Neuronal stem cell (in vitro differentiated cells): ENCODE measurements at regions not wholly inside any gene's neighbourhood (a gene's known extent, or its start where the extent isn't known, plus 50 kb on each side); places are given as distances from the start of the nearest gene placed in this dataset.
A peak's percentile ranks its signal among the peaks of the same experiment; 100 is the strongest.

Experiments used
- DNase-seq: peaks from one replicate; pipeline ENCODE4 v3.0.0-alpha.2; 2013; ENCODE audit warnings: low spot score
- H2AFZ ChIP-seq: one replicate; pipeline ENCODE4 v1.6.1; 2013; ENCODE audit warnings: mild to moderate bottlenecking, low read length, inconsistent platforms
- H2AK5ac ChIP-seq: 2 replicates; pipeline ENCODE4 v1.6.1; 2013; ENCODE audit warnings: low read depth, mild to moderate bottlenecking, inconsistent platforms, low read length, moderate library complexity, mixed read lengths
- H2BK120ac ChIP-seq: 2 replicates; pipeline ENCODE4 v1.6.1; 2013; ENCODE audit warnings: low read depth, mild to moderate bottlenecking, inconsistent platforms, low read length, moderate library complexity, mixed read lengths
- H2BK12ac ChIP-seq: one replicate; pipeline ENCODE4 v1.6.1; 2013; ENCODE audit warnings: low read length, inconsistent platforms
- H2BK15ac ChIP-seq: 2 replicates; pipeline ENCODE4 v1.6.1; 2013; ENCODE audit warnings: mild to moderate bottlenecking, low read length, inconsistent platforms, mixed read lengths
- H2BK5ac ChIP-seq: one replicate; pipeline ENCODE4 v1.6.1; 2013; ENCODE audit warnings: inconsistent platforms, mild to moderate bottlenecking, low read length, moderate library complexity
- H3K14ac ChIP-seq: one replicate; pipeline ENCODE4 v1.6.1; 2013; ENCODE audit warnings: low read length, inconsistent platforms
- H3K18ac ChIP-seq: 2 replicates; pipeline ENCODE4 v1.6.1; 2013; ENCODE audit warnings: low read length, inconsistent platforms
- H3K23ac ChIP-seq: 2 replicates; pipeline ENCODE4 v1.6.1; 2013; ENCODE audit warnings: low read depth, mild to moderate bottlenecking, mixed read lengths, low read length, inconsistent platforms; ENCODE audit not compliant: poor library complexity
- H3K27ac ChIP-seq: replicated peaks from 3 replicates; pipeline ENCODE4 v1.5.1; 2013; ENCODE audit warnings: low read length, inconsistent platforms
- H3K27me3 ChIP-seq, 3 experiments: 2 replicates each; pipeline ENCODE4 v1.6.1; 2013; ENCODE audit warnings: low read length in 3 of 3, mild to moderate bottlenecking in 2 of 3, inconsistent platforms in 1 of 3, low read depth in 1 of 3, mixed read lengths in 1 of 3, moderate library complexity in 1 of 3; ENCODE audit not compliant: control insufficient read depth in 3 of 3, insufficient read depth in 3 of 3
- H3K36me3 ChIP-seq, 2 donors: replicated peaks in 1 of 2; 2 replicates each; pipeline ENCODE4 v1.6.1; 2013; ENCODE audit warnings: low read length in 2 of 2; ENCODE audit not compliant: control insufficient read depth in 2 of 2, insufficient read depth in 2 of 2
- H3K4ac ChIP-seq: 2 replicates; pipeline ENCODE4 v1.6.1; 2013; ENCODE audit warnings: inconsistent platforms, mild to moderate bottlenecking, low read length, moderate library complexity
- H3K4me1 ChIP-seq, 2 donors: 1 replicate in 1 of 2; 2 replicates in 1 of 2; pipeline ENCODE4 v1.6.1; 2013; ENCODE audit warnings: low read length in 2 of 2, low read depth in 1 of 2; ENCODE audit not compliant: control insufficient read depth in 2 of 2, insufficient read depth in 1 of 2
- H3K4me2 ChIP-seq: one replicate; pipeline ENCODE4 v1.6.1; 2013; ENCODE audit warnings: mild to moderate bottlenecking, low read length, inconsistent platforms; ENCODE audit not compliant: insufficient read depth, poor library complexity, severe bottlenecking
- H3K4me3 ChIP-seq, 2 donors: 2 replicates each; pipeline ENCODE4 v1.5.1; 2013; ENCODE audit warnings: low read length in 2 of 2, mild to moderate bottlenecking in 2 of 2, inconsistent platforms in 1 of 2, moderate library complexity in 1 of 2
- H3K79me1 ChIP-seq: one replicate; pipeline ENCODE4 v1.6.1; 2013; ENCODE audit warnings: low read depth, mild to moderate bottlenecking, inconsistent platforms, low read length, moderate library complexity
- H3K9ac ChIP-seq: one replicate; pipeline ENCODE4 v1.6.1; 2013; ENCODE audit warnings: mild to moderate bottlenecking, low read depth, low read length, inconsistent platforms; ENCODE audit not compliant: poor library complexity
- H3K9me3 ChIP-seq, 2 donors: replicated peaks in 1 of 2; 2 replicates each; pipeline versions ENCODE3 to v1.6.1; 2013; ENCODE audit warnings: low read length in 2 of 2, mild to moderate bottlenecking in 2 of 2, inconsistent platforms in 1 of 2, low read depth in 1 of 2, mixed read lengths in 1 of 2, moderate library complexity in 1 of 2; ENCODE audit not compliant: control insufficient read depth in 2 of 2, insufficient read depth in 1 of 2
- H4K8ac ChIP-seq: one replicate; pipeline ENCODE4 v1.6.1; 2013; ENCODE audit warnings: low read depth, mild to moderate bottlenecking, inconsistent platforms, low read length, moderate library complexity
- H4K91ac ChIP-seq: one replicate; pipeline ENCODE4 v1.6.1; 2013; ENCODE audit warnings: low read length, low read depth, mild to moderate bottlenecking, inconsistent platforms; ENCODE audit not compliant: poor library complexity
- WGBS, 2 donors: extraction: QIAGEN DNeasy Blood & Tissue Kit; methylation state at CpG; one replicate each; pipeline ENCODE4 v1.1.7; 2013; ENCODE audit warnings: missing lambda C conversion rate in 2 of 2, mixed read lengths in 1 of 2; ENCODE audit not compliant: insufficient read length in 2 of 2, insufficient replicate concordance in 1 of 2; ENCODE audit errors: extremely low coverage in 2 of 2; 5-methylcytosine and 5-hydroxymethylcytosine counted together

DNA sequence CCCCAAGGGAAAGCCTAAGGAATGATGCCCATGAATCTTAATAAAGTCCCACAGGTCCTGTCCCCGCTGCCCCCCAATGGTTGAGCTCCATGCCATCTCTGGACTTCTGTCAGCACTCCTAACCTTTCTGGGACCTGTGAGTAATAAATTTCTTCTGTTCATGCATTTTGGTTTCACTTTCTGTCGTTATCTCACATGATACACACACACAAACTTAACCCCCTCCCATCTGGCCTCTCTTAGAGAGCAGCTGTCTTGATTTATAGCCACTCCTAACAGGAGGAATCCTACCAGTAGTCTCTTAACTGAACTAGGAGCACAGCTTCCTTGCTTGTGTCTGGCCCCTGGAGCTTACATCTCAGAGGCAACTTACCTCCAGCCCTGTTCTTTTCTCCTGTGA is 82.7 kb upstream of the SELENOK start:
- Histone ChIP-seq H3K9me3 (peaks cover 0 to 10% of the 10 kb centered on the region in 2 donors), H2AK5ac (no peak overlapping the region), H2BK12ac (no peak overlapping the region), H3K14ac (no peak overlapping the region), H3K27ac (no peak overlapping the region), H3K79me1 (peaks cover 2% of the 10 kb centered on the region), H3K4me3 (no peak overlapping the region), H2BK15ac (no peak overlapping the region), H3K27me3 (no peaks in the 10 kb centered on the region), H3K9ac (no peak overlapping the region), H4K91ac (no peak overlapping the region), H3K23ac (no peak overlapping the region), H3K4me2 (no peak overlapping the region), H2AFZ (no peak overlapping the region), H2BK5ac (no peak overlapping the region), H2BK120ac (no peak overlapping the region), H3K36me3 (no peaks in the 10 kb centered on the region), H4K8ac (no peak overlapping the region), H3K18ac (no peak overlapping the region), H3K4me1 (no peaks in the 10 kb centered on the region), H3K4ac (no peak overlapping the region)
- no peak for DNase-seq
- WGBS, 2 donors: no CpG with 5 or more reads among the region's 2 CpGs

GRCh38 chr3:53973905-53974304 is 82.2 kb upstream of the SELENOK start:
- DNase-seq: no peak
- H2BK15ac ChIP-seq: no peak overlapping the region
- H3K18ac ChIP-seq: no peak overlapping the region
- H3K79me1 ChIP-seq: peaks cover 2% of the 10 kb centered on the region
- no peak overlapping the region for H2BK120ac ChIP-seq
- H3K9ac ChIP-seq: no peak overlapping the region
- no CpG with 5 or more reads among the region's 4 CpGs for WGBS, 2 donors
- no peak overlapping the region for H3K14ac ChIP-seq
- H3K23ac ChIP-seq: no peak overlapping the region
- no peaks in the 10 kb centered on the region for H3K36me3 ChIP-seq
- no peak overlapping the region for H3K27ac ChIP-seq
- no peak overlapping the region for H4K8ac ChIP-seq
- no peak overlapping the region for H3K4me3 ChIP-seq
- H4K91ac ChIP-seq: no peak overlapping the region
- H3K4ac ChIP-seq: no peak overlapping the region
- no peaks in the 10 kb centered on the region for H3K4me1 ChIP-seq
- no peaks in the 10 kb centered on the region for H3K27me3 ChIP-seq
- no peak overlapping the region for H2BK12ac ChIP-seq
- H3K4me2 ChIP-seq: no peak overlapping the region
- no peak overlapping the region for H2BK5ac ChIP-seq
- H3K9me3 ChIP-seq: peaks cover 0 to 10% of the 10 kb centered on the region in 2 donors
- no peak overlapping the region for H2AK5ac ChIP-seq
- H2AFZ ChIP-seq: no peak overlapping the region

DNA sequence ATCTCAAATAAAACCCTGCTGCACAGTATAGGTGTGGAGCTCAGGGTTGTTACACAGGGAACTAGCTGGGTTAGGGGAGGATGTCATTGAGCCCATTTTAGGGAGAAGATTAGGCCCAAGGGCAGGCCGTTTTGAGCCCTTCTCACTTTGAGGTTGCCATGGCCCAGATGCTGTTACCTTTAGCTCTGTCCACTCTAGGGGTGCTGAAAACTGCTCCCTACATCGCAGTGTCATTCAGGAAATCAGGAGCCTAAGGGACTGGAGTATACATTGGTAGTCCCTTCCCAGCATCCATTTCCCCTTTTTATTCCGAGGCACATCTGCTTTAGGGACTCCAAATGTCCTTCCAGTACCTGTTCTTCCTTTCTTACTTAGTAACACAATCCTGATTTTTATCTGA is 79.0 kb upstream of the SELENOK start:
- Histone ChIP-seq H3K4ac (no peak overlapping the region), H3K79me1 (peaks cover 2% of the 10 kb centered on the region), H3K4me2 (no peak overlapping the region), H3K27ac (no peak overlapping the region), H3K18ac (no peak overlapping the region), H3K4me3 (no peak overlapping the region), H2BK5ac (no peak overlapping the region), H2BK15ac (no peak overlapping the region), H3K9ac (no peak overlapping the region), H3K27me3 (no peaks in the 10 kb centered on the region), H3K23ac (no peak overlapping the region), H2AFZ (no peak overlapping the region), H3K9me3 (peaks cover 0 to 10% of the 10 kb centered on the region in 2 donors), H3K36me3 (no peaks in the 10 kb centered on the region), H2BK12ac (no peak overlapping the region), H4K91ac (no peak overlapping the region), H2BK120ac (no peak overlapping the region), H3K4me1 (no peaks in the 10 kb centered on the region), H4K8ac (no peak overlapping the region), H3K14ac (no peak overlapping the region), H2AK5ac (no peak overlapping the region)
- peak; percentile 11 for DNase-seq
- no CpG with 5 or more reads among the region's 3 CpGs for WGBS, 2 donors

DNA sequence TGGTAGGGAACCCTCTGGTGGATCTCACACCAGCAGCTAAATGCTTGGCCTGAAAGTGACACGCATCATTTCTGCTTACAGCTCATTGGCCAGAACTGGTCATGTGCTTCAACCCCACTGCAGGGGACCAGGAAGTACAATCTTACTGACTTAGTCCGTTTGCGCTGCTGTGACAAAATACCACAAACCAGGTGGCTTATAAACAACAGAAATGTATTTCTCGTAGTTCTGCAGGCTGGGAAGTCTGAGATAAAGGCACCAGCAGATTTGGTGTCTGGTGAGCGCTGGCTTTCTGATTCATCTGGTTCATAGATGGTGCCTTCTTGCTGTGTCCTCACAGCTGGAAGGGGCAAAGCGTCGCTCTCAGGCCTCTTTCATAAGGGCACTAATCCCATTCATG is 77.4 kb upstream of the SELENOK start:
- Histone ChIP-seq H3K27ac (no peak overlapping the region), H2BK120ac (no peak overlapping the region), H3K27me3 (no peaks in the 10 kb centered on the region), H3K23ac (no peak overlapping the region), H4K8ac (no peak overlapping the region), H2BK5ac (no peak overlapping the region), H2AK5ac (no peak overlapping the region), H3K79me1 (peaks cover 2% of the 10 kb centered on the region), H2AFZ (no peak overlapping the region), H3K4ac (no peak overlapping the region), H3K9me3 (peaks cover 0 to 10% of the 10 kb centered on the region in 2 donors), H2BK12ac (no peak overlapping the region), H3K14ac (no peak overlapping the region), H3K4me1 (no peaks in the 10 kb centered on the region), H3K18ac (no peak overlapping the region), H4K91ac (no peak overlapping the region), H3K9ac (no peak overlapping the region), H3K4me3 (no peak overlapping the region), H3K4me2 (no peak overlapping the region), H3K36me3 (no peaks in the 10 kb centered on the region), H2BK15ac (no peak overlapping the region)
- DNase-seq: no peak
- WGBS, 2 donors: no CpG with 5 or more reads among the region's 7 CpGs
